Endothelial cell of hepatic sinusoid (primary cell): ENCODE measurements at regions not wholly inside any gene's neighbourhood (a gene's known extent, or its start where the extent isn't known, plus 50 kb on each side); places are given as distances from the start of the nearest gene placed in this dataset.

Experiments used
- in situ Hi-C: cut with HindIII; loops from 2 replicates; pipeline ENCODE4 v1.10.0; 2017; ENCODE audit warnings: low sequenced_read_pairs

GRCh38 chr1:101653482-101653946, 343.2 kb downstream of the OLFM3 start:
- in situ Hi-C loops = no loop called here

- in situ Hi-C loops = no loop called here
These were observed 332.0 kb downstream of the OLFM3 start for GRCh38 chr1:101664726-101665125.

GRCh38 chr1:101667761-101668160, 329.0 kb downstream of the OLFM3 start:
- in situ Hi-C loops = no loop called here

- in situ Hi-C loops = loop anchor here (10.0 kb wide), 1 partner anchor 72 kb away; no protein-coding TSS in a partner anchor
These were observed 313.6 kb downstream of the OLFM3 start for GRCh38 chr1:101683136-101683535.

- in situ Hi-C loops = loop anchor here (10.0 kb wide), 1 partner anchor 71 kb away; no protein-coding TSS in a partner anchor
These were observed 313.2 kb downstream of the OLFM3 start for GRCh38 chr1:101683561-101683960.

GRCh38 chr1:101697072-101697471, 299.7 kb downstream of the OLFM3 start:
- in situ Hi-C loops = no loop called here

- in situ Hi-C loops = no loop called here
These were observed 298.0 kb downstream of the OLFM3 start for GRCh38 chr1:101698681-101699080.

GRCh38 chr1:101704895-101705294, 291.8 kb downstream of the OLFM3 start:
- in situ Hi-C loops = no loop called here

GRCh38 chr1:101706366-101706765, 290.4 kb downstream of the OLFM3 start:
- in situ Hi-C loops = no loop called here

GRCh38 chr1:101709721-101710120, 287.0 kb downstream of the OLFM3 start:
- in situ Hi-C loops = no loop called here

GRCh38 chr1:101713760-101714159, 283.0 kb downstream of the OLFM3 start:
- in situ Hi-C loops = no loop called here

GRCh38 chr1:101723415-101723814, 273.3 kb downstream of the OLFM3 start:
- in situ Hi-C loops = no loop called here

GRCh38 chr1:101728029-101728428, 268.7 kb downstream of the OLFM3 start:
- in situ Hi-C loops = no loop called here

- in situ Hi-C loops = no loop called here
These were observed 266.2 kb downstream of the OLFM3 start for GRCh38 chr1:101730559-101730958.

- in situ Hi-C loops = no loop called here
These were observed 264.5 kb downstream of the OLFM3 start for GRCh38 chr1:101732261-101732660.

- in situ Hi-C loops = no loop called here
These were observed 263.4 kb downstream of the OLFM3 start for GRCh38 chr1:101733340-101733739.

GRCh38 chr1:101738475-101738874, 258.3 kb downstream of the OLFM3 start:
- in situ Hi-C loops = no loop called here

GRCh38 chr1:101739146-101739545, 257.6 kb downstream of the OLFM3 start:
- in situ Hi-C loops = no loop called here

- in situ Hi-C loops = no loop called here
These were observed 256.8 kb downstream of the OLFM3 start for GRCh38 chr1:101739826-101740330.

GRCh38 chr1:101741910-101742309, 254.8 kb downstream of the OLFM3 start:
- in situ Hi-C loops = no loop called here

GRCh38 chr1:101742509-101742908, 254.2 kb downstream of the OLFM3 start:
- in situ Hi-C loops = no loop called here

GRCh38 chr1:101745551-101746270, 251.0 kb downstream of the OLFM3 start:
- in situ Hi-C loops = no loop called here

GRCh38 chr1:101748077-101748476, 248.6 kb downstream of the OLFM3 start:
- in situ Hi-C loops = no loop called here
